ENCODE measurements at regions not wholly inside any gene's neighbourhood (a gene's known extent, or its start where the extent isn't known, plus 50 kb on each side); places are given as distances from the start of the nearest gene placed in this dataset.

DNA sequence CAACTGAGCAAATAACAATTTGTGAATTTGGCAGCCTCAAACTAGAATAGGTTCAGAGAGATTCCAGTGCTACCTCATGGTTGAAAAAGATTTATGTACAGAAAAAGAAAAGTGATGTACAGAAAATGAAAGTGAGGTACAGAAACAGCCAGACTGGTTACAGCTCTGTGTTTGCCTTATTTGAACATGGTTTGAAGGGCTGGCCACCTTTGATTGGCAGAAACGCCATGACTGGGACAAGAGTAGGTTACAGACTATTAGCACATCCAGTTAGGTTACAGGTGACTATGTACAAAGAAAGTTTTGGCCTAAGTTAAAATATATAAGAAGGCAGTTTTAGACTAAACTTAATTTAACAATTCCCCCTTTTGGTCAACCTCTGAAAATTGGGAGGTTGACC lies 309.4 kb downstream of the BTG1 start:
- no peak overlapping the region for H3K27ac ChIP-seq (ENCODE audit: low read depth, low read length, poor library complexity, severe bottlenecking)
- H3K79me2 ChIP-seq (ENCODE audit: insufficient read depth, low read length): no peaks in the 10 kb centered on the region
- H3K9me3 ChIP-seq (ENCODE audit: low read length): no peaks in the 10 kb centered on the region; the same call in 1 of the 2 replicates
- no peaks in the 10 kb centered on the region for H3K36me3 ChIP-seq (ENCODE audit: insufficient read depth, low read length)
- no peak overlapping the region for H3K4me3 ChIP-seq (ENCODE audit: low read depth, low read length, poor library complexity, severe bottlenecking)
- no peak overlapping the region for H3K4me2 ChIP-seq (ENCODE audit: low read length)
- H2AFZ ChIP-seq (ENCODE audit: low read length): no peak overlapping the region
- no peaks in the 10 kb centered on the region for H3K4me1 ChIP-seq (ENCODE audit: insufficient read depth, low read length, severe bottlenecking)
- no peaks in the 10 kb centered on the region for H3K27me3 ChIP-seq (ENCODE audit: insufficient read depth, low read length)
- no peaks in the 10 kb centered on the region for H3F3A ChIP-seq (ENCODE audit: insufficient read depth, low read length)
- no peaks in the 10 kb centered on the region for H4K20me1 ChIP-seq (ENCODE audit: insufficient read depth, low read length)
- H3K9ac ChIP-seq (ENCODE audit: low read length): no peak overlapping the region
- TF ChIP-seq EZH2 (IDR thresholded peaks at IDR 0.05; ENCODE audit: borderline replicate concordance, low read length): no peak
- TF ChIP-seq, protein P1, sequence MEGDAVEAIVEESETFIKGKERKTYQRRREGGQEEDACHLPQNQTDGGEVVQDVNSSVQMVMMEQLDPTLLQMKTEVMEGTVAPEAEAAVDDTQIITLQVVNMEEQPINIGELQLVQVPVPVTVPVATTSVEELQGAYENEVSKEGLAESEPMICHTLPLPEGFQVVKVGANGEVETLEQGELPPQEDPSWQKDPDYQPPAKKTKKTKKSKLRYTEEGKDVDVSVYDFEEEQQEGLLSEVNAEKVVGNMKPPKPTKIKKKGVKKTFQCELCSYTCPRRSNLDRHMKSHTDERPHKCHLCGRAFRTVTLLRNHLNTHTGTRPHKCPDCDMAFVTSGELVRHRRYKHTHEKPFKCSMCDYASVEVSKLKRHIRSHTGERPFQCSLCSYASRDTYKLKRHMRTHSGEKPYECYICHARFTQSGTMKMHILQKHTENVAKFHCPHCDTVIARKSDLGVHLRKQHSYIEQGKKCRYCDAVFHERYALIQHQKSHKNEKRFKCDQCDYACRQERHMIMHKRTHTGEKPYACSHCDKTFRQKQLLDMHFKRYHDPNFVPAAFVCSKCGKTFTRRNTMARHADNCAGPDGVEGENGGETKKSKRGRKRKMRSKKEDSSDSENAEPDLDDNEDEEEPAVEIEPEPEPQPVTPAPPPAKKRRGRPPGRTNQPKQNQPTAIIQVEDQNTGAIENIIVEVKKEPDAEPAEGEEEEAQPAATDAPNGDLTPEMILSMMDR (IDR thresholded peaks at IDR 0.05; ENCODE audit: low read length): no peak
- H3K9me2 ChIP-seq (ENCODE audit: low read depth, low read length): no peaks in the 10 kb centered on the region

DNA sequence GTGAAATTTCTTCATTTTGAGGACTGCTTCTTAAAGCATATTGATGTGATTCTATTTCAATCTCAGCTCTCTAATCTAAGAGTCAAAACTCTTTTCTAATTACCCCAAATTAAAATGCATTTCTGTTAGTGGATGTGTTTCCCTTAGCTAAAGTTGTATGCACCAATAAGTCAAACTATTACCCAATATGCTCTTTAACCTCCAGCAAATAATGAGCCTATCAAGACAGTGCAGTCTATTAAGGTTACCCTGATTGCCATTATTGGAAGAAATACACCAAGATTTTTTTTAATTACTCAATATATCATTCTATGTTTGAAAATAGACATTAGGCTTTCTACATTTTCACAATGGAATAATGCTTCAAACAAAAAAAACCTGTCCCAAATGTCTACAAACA lies 310.0 kb downstream of the BTG1 start:
- no peaks in the 10 kb centered on the region for H4K20me1 ChIP-seq (ENCODE audit: insufficient read depth, low read length)
- no peaks in the 10 kb centered on the region for H3K27me3 ChIP-seq (ENCODE audit: insufficient read depth, low read length)
- no peak overlapping the region for H2AFZ ChIP-seq (ENCODE audit: low read length)
- no peak overlapping the region for H3K4me3 ChIP-seq (ENCODE audit: low read depth, low read length, poor library complexity, severe bottlenecking)
- no peaks in the 10 kb centered on the region for H3K4me1 ChIP-seq (ENCODE audit: insufficient read depth, low read length, severe bottlenecking)
- no peak overlapping the region for H3K9ac ChIP-seq (ENCODE audit: low read length)
- no peaks in the 10 kb centered on the region for H3K9me2 ChIP-seq (ENCODE audit: low read depth, low read length)
- H3K4me2 ChIP-seq (ENCODE audit: low read length): no peak overlapping the region
- no peaks in the 10 kb centered on the region; the same call in 1 of the 2 replicates for H3K9me3 ChIP-seq (ENCODE audit: low read length)
- H3K36me3 ChIP-seq (ENCODE audit: insufficient read depth, low read length): no peaks in the 10 kb centered on the region
- no peak overlapping the region for H3K27ac ChIP-seq (ENCODE audit: low read depth, low read length, poor library complexity, severe bottlenecking)
- H3F3A ChIP-seq (ENCODE audit: insufficient read depth, low read length): no peaks in the 10 kb centered on the region
- H3K79me2 ChIP-seq (ENCODE audit: insufficient read depth, low read length): no peaks in the 10 kb centered on the region
- TF ChIP-seq, protein P1 (IDR thresholded peaks at IDR 0.05; ENCODE audit: low read length): no peak
- TF ChIP-seq EZH2 (IDR thresholded peaks at IDR 0.05; ENCODE audit: borderline replicate concordance, low read length): no peak

DNA sequence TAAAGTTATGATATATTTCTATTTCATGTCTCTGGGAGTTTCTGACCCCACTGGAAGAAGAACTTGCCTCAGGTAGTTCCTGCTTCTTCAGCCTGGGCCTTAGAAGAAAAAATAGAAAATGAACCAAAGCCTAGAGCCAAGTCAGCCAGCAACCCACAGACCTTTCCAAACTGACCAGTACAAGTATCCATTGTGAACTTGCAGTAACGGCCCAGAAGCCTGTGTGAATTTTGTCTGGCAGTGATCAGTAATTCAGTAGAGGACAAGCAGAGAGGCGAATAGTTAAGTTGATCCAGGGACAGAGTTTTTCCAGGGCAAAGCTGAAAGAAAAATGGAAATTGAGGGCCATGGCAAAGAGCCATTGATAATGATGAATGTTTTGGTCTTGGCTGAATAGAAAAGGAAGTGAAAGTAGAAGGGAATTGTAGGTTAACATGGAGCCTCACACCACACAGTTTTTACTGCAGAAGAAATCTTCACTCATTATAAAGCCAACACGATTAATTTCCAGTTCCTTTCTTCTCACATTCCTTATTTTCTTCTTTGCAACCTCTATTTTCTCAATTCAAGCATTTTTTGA lies 311.8 kb downstream of the BTG1 start:
- Histone ChIP-seq H3K9ac (ENCODE audit: low read length) (no peak overlapping the region), H3K27me3 (ENCODE audit: insufficient read depth, low read length) (no peaks in the 10 kb centered on the region), H3K4me3 (ENCODE audit: low read depth, low read length, poor library complexity, severe bottlenecking) (no peak overlapping the region), H3K9me2 (ENCODE audit: low read depth, low read length) (no peaks in the 10 kb centered on the region), H3K79me2 (ENCODE audit: insufficient read depth, low read length) (no peaks in the 10 kb centered on the region), H4K20me1 (ENCODE audit: insufficient read depth, low read length) (no peaks in the 10 kb centered on the region), H2AFZ (ENCODE audit: low read length) (no peak overlapping the region), H3F3A (ENCODE audit: insufficient read depth, low read length) (no peaks in the 10 kb centered on the region), H3K4me2 (ENCODE audit: low read length) (no peak overlapping the region), H3K9me3 (ENCODE audit: low read length) (no peaks in the 10 kb centered on the region; the same call in 1 of the 2 replicates), H3K4me1 (ENCODE audit: insufficient read depth, low read length, severe bottlenecking) (no peaks in the 10 kb centered on the region), H3K27ac (ENCODE audit: low read depth, low read length, poor library complexity, severe bottlenecking) (no peak overlapping the region), H3K36me3 (ENCODE audit: insufficient read depth, low read length) (no peaks in the 10 kb centered on the region)
- TF ChIP-seq, protein P1 (IDR thresholded peaks at IDR 0.05; ENCODE audit: low read length): no peak
- TF ChIP-seq EZH2 (IDR thresholded peaks at IDR 0.05; ENCODE audit: borderline replicate concordance, low read length): no peak
